ENCODE measurements at regions not wholly inside any gene's neighbourhood (a gene's known extent, or its start where the extent isn't known, plus 50 kb on each side); places are given as distances from the start of the nearest gene placed in this dataset.

GRCh38 chr9:106769331-106769730 is 93.6 kb upstream of the ZNF462 start:
- TF ChIP-seq CTCF (IDR thresholded peaks at IDR 0.05; ENCODE audit: borderline replicate concordance, extremely low read depth, low read length, poor library complexity, severe bottlenecking), result no peak
- no peak for TF ChIP-seq EZH2 (IDR thresholded peaks at IDR 0.05; ENCODE audit: borderline replicate concordance, low read depth, low read length, severe bottlenecking)

Measured in DND-41 (cell line).